GM11168 (cell line): ENCODE measurements at regions not wholly inside any gene's neighbourhood (a gene's known extent, or its start where the extent isn't known, plus 50 kb on each side); places are given as distances from the start of the nearest gene placed in this dataset.

ENCODE experiments used
- in situ Hi-C: fragments of 300-500 bp; cut with MboI; formaldehyde crosslinking; loops from one replicate; pipeline ENCODE4 v1.12.0; 2022; ENCODE audit warnings: low sequenced_read_pairs; ENCODE audit not compliant: unreplicated experiment

DNA sequence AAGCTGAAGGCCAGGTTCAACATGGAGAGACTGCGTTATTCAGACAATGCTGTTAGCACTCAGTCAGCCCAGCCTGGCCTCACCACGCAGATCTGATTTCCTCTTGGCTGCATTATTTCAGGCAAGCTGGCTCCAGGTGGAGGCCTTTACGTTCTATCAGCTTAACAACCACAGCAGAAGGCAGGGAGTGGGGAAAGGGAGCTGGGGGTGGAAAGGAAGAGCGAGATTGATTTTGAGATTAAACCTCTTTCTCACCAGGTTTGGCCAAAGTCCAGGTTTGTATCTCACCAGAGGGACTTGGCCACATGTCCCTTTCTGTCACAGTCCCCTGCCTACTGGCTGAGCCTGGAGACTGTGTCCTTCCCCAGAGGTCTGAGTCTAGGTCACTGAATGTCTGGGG, 543.7 kb upstream of the TMEM132C start:
- in situ Hi-C loops: no loop called here

DNA sequence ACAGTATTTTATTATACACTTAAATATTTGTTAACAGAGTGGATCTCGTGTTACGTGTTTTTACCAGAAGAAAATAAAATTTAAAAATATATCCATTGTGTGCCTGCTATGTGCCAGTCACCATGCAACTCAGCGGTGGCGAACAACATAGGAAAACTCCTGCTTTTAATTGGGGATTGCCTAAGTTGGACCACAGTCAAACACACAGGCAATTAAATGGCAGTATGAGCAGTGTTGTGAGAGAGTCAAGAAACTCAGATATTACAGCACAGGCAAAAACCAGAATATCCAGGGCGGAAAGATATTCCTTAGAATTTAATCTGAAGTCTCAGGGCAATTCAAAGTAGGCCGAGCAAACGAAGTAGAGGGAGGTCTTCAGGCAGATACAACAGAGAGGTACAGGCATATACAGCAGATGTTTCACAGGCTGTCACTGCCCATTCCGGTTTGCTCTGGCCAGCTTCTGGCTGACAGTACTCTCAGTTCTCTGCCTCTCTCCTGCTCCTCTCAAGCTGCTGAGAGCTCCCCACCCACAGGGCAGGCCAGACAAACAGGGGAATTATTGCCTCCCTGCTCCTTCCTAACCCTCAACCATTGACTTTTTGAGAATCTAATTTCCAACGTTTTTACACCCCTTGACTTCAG, 540.2 kb upstream of the TMEM132C start:
- in situ Hi-C loops: no loop called here

GRCh38 chr12:127728285-127728684, 538.7 kb upstream of the TMEM132C start:
- in situ Hi-C loops: no loop called here

DNA sequence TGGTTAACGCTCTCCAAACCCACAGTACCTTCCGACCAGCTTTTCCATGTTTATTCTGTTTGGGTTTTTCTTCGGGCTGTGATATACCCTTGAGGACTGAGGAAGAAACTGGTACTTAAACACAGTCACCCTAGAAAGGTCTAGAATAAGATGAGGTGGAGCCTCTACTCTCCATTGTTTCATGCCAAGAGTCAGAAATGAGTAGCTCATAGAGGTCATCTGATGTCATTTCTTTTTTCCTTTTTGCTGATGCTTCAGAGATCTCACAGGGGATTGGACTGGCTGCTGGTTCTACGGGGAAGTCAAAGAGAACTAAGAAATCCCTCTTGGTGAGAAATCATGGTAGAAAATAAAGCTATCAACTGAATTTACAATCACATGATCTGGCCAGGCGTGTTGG, 538.2 kb upstream of the TMEM132C start:
- in situ Hi-C loops: no loop called here

DNA sequence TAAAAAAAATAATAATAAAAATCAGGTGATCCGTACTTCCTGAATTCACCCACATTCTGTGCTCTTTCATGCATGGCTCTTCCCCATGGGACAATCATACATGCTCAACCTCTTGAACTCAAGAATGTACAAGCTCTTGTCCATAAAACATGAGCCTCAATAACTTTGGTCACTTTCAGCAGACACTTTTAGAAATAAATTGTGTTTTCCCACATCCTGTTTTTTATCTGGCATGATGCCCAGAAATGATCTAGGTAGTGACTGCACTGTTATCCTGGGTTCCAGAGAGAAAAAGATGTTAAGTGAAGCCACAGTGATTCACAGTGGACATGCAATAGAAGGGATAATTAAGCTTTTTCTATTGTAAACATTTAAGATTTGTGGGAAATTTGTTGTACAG, 537.6 kb upstream of the TMEM132C start:
- in situ Hi-C loops: no loop called here

DNA sequence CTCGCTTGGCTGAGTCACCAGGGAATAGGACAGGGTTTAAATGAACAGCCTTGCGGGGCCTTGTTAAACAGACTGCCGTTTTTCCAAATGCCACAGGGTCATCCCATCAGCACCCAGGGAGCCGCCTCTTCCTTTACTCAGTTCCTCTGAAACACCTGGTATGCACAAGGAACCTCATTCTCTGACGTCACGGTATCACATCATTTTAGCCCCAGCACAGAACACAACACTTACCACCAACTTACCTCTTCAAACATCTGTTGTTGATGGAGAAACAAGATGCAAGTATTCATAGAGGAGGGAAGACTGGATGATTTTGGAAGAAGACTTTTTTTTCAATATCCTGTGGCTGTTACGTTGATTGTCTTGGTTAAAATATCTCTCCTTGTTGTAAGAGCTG, 535.3 kb upstream of the TMEM132C start:
- in situ Hi-C loops: no loop called here

DNA sequence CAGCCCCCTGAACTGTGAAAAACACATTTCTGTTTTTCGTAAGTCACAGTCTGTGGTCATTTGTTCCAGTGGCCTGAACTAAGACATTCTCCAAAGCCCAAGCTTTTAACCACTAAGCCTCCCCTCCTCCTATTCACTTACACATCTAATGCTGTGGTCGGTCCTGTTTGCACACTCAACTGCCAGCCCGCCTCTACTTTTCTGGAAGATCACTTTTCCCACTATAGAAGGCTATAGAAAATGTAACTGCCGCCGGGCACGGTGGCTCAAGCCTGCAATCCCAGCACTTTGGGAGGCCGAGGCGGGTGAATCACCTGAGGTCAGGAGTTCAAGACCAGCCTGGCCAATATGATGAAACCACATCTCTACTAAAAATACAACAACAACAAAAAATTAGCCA, 524.7 kb upstream of the TMEM132C start:
- in situ Hi-C loops: no loop called here

DNA sequence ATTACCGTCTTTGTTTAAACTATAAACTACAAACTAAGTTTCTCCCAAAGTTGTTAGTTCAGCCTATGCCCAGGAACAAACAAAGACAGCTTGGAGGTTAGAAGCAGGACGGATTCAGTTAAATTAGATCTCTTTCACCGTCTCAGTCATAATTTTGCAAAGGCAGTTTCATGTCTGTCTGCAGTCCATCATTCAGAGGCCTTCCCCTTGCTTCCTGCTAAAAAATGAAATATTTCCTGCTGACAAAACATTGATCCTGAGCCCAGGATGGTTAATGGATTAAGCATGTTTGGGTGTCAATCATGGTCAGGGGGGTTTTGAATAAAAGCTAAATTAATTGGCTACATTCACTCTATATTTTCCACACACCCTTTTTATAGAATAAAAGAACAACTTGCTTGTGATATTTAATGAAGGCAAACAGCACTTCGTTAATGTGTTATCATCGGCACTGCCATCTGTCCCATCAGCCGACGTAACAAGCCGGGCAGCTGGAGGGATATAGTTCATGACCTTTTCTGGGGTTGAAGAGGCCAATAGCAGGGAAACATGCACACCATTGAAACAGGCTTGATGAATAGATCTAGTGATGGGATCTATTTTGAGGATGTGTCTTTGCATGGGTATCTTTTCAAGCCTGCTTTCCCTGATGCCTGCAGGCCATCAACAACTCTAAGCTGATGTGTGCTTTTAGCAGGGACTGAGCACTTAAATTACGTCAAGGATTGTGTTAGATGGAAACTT, 521.3 kb upstream of the TMEM132C start:
- in situ Hi-C loops: no loop called here

DNA sequence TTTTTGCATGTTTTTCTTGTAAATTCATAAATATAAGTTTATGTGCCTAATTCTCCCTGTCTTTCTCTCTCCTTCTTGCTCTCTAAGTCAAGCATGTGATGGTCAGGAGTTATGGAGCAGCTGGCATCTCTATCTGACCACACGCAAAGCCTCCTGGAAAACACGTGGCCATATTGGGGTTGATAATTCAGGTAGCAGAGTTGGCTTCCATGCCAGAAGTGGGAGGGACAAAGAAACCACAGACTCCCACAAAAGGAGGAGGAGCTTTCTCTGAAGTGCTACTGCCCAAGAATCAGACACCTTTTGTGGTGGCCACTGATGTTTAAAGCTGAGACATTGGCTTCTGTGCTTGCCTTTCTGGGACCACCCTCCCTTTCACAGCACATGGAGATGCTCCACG, 517.6 kb upstream of the TMEM132C start:
- in situ Hi-C loops: no loop called here

DNA sequence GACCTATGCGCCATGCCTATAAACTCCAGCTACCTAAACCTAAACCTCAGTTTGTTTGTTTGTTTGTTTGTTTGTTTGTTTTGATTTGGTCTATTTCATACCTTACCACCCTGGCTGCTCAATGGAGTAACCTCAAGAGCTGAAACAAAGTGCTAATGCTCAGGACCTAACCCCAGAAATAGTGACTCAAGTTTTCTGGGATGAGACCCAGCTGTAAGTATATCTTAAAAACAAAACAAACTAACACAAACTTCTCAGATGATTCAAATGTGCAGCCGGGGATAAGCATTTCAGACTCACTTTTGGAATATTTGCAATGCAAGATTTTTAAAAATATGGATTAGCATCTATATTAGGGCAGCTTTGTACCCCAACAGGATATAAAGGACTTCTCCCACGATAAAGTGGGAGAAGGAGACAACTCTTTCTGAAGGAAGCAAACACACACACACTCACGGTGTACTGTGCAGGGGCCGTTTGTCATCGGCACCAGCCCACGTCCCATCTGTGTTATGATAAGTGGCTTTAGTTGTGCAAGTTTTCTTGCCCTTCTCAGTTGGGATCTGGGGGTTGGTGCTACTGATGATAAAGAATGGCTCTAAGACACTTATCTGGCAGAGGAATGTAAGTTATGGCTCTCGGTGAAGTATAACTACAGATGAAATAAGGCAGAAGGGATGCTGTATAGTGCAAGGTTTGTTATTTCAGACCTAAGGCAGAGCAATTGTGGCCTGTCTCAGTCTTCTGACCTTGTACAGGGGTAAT, 516.7 kb upstream of the TMEM132C start:
- in situ Hi-C loops: no loop called here

GRCh38 chr12:127752802-127753201, 514.2 kb upstream of the TMEM132C start:
- in situ Hi-C loops: no loop called here

DNA sequence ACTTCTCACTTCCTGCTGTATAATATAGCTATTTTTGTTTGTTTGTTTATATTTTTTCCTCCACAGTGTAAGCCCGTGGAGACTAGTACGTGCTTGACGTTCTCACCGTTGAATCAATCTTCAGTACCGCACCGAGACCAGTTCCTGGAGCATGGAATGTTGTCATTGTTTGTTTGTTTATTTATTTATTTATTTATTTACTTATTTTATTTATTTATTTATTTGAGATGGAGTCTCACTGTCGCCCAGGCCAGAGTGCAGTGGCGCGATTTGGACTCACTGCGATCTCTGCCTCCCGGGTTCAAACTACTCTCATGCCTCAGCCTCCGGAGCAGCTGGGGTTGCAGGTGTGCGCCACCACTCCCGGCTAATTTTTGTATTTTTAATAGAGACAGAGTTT, 506.6 kb upstream of the TMEM132C start:
- in situ Hi-C loops: no loop called here

GRCh38 chr12:127760996-127761395, 506.0 kb upstream of the TMEM132C start:
- in situ Hi-C loops: no loop called here

DNA sequence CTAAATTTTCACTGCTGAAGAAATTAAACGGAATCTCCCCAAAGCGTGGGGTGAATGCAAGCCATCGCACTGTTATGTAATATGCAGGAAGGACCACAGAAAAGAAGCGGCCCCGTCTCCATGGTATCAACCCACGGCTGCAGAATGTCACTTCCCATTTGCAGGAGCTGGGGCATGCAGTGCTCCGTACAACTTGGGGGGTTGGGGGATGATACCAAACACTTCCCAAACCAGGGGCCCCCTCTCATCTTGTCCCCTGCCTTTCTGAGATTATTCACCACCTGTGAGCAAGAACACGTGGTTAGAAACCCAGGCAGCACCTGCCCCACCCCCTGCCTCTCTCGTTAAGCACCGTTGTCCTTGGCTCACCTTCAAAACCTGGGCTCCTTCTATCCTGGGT, 505.1 kb upstream of the TMEM132C start:
- in situ Hi-C loops: no loop called here

DNA sequence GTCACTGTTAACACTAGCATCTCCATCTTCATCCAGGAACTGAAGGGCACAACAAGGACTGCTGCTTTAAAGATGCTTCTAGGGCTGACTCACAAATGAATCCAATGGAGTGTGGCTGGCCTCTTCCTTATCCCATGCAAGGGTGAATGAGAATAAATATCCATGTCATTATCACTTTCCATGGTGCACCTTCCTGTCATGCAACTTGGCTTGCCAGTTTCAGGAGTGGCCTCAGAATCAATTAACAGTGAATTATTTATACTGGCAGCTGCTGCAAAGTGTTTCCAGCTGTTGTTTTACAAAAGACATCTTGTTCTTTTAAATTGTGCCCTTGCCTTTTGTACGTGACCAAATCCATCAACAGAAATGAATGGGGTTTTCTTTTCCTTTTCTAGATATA, 499.3 kb upstream of the TMEM132C start:
- in situ Hi-C loops: no loop called here

- in situ Hi-C loops: no loop called here
Observed at GRCh38 chr12:127770118-127770517, 496.9 kb upstream of the TMEM132C start.

DNA sequence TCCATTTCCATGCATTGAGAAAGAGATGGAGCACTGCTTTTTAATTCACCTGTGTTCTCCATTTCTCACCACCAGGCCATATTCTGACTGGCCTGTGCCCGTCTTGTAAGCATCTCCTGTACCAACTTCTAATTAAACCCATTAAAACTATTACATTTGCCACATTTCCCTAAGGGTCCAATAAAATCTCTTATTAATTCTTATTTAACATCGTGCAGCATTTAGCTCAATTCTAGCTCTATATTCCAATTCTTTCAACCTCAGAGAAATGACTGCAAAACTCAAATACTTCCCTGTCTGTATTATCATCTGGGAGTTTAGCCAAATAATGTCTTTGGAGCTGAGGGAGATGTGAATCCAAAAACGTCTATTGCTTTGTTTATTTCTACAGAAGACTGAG, 495.4 kb upstream of the TMEM132C start:
- in situ Hi-C loops: no loop called here

GRCh38 chr12:127773520-127773919, 493.4 kb upstream of the TMEM132C start:
- in situ Hi-C loops: no loop called here

GRCh38 chr12:127774828-127775227, 492.1 kb upstream of the TMEM132C start:
- in situ Hi-C loops: no loop called here

GRCh38 chr12:127779301-127780045, 487.5 kb upstream of the TMEM132C start:
- in situ Hi-C loops: no loop called here

DNA sequence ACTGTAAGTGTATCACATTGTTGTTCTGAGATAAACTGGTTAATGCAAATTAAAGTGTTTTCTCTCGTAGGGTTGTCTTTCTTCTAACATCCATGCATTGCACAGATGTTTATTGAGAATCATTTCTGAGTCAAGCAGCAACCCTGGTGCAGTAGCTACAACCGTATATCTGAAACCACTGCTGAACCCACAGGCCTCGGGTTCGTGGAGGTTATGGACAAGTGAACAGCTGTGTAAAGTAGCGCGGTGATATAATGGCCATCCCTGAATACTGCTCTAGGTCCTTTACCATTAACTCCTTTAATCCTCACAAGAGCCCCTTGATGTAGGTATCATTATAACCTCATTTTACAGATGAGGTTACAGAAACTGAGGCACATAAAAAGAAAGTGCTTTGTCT, 486.1 kb upstream of the TMEM132C start:
- in situ Hi-C loops: no loop called here
